Progenitor cell of endocrine pancreas (in vitro differentiated cells): ENCODE measurements at regions not wholly inside any gene's neighbourhood (a gene's known extent, or its start where the extent isn't known, plus 50 kb on each side); places are given as distances from the start of the nearest gene placed in this dataset.
"Not testable (repeated sequence)": the region's sequence is repeated elsewhere in the genome, so short reads cannot be mapped to it uniquely, and the experiment has no call there.

ENCODE experiments used
- DNase-seq: peaks from one replicate; pipeline ENCODE4 v3.0.0; 2021; ENCODE audit warnings: low spot score; ENCODE audit not compliant: unreplicated experiment
- H3K27ac Mint-ChIP-seq: 2 replicates; pipeline ENCODE4 v1.8.0; 2021; ENCODE audit warnings: mild to moderate bottlenecking, moderate library complexity, mixed read lengths
- H3K27me3 Mint-ChIP-seq: 2 replicates; pipeline ENCODE4 v1.8.0; 2021; ENCODE audit warnings: mixed read lengths
- H3K36me3 Mint-ChIP-seq: 2 replicates; pipeline ENCODE4 v1.8.0; 2022; ENCODE audit warnings: mixed read lengths; ENCODE audit not compliant: insufficient read depth
- H3K4me1 Mint-ChIP-seq: 2 replicates; pipeline ENCODE4 v1.8.0; 2021; ENCODE audit warnings: low read depth, mixed read lengths
- H3K4me3 Mint-ChIP-seq: 2 replicates; pipeline ENCODE4 v1.8.0; 2021; ENCODE audit warnings: low read depth, mild to moderate bottlenecking, moderate library complexity, mixed read lengths
- H3K9me3 Mint-ChIP-seq: 2 replicates; pipeline ENCODE4 v1.8.0; 2021; ENCODE audit warnings: low read depth, mixed read lengths
- CTCF ChIP-seq: fragments of 200-600 bp; sonication (generic); IDR thresholded peaks from one replicate; pipeline ENCODE4 v1.5.0; 2021; ENCODE audit warnings: antibody characterized with exemption, mild to moderate bottlenecking; ENCODE audit not compliant: unreplicated experiment

- Mint-ChIP-seq H3K4me1 (no peaks in the 10 kb centered on the region), H3K9me3 (no peaks in the 10 kb centered on the region), H3K4me3 (no peak overlapping the region), H3K36me3 (no peaks in the 10 kb centered on the region), H3K27ac (no peak overlapping the region), H3K27me3 (no peaks in the 10 kb centered on the region)
- no peak for DNase-seq
- TF ChIP-seq CTCF, result no peak
Observed at GRCh38 chr16:60655514-60656153, 1380.6 kb downstream of the CDH8 start.

- H3K36me3 Mint-ChIP-seq, result no peaks in the 10 kb centered on the region
- TF ChIP-seq CTCF, result no peak
- no peaks in the 10 kb centered on the region for H3K9me3 Mint-ChIP-seq
- H3K27me3 Mint-ChIP-seq, result no peaks in the 10 kb centered on the region
- no peak overlapping the region for H3K27ac Mint-ChIP-seq
- no peaks in the 10 kb centered on the region for H3K4me1 Mint-ChIP-seq
- no peak for DNase-seq
- H3K4me3 Mint-ChIP-seq, result no peak overlapping the region
Observed at GRCh38 chr16:60651346-60651745, 1384.9 kb downstream of the CDH8 start.

GRCh38 chr16:60648290-60648689 is 1387.9 kb downstream of the CDH8 start:
- Mint-ChIP-seq H3K27ac (no peak overlapping the region), H3K36me3 (no peaks in the 10 kb centered on the region), H3K4me1 (no peaks in the 10 kb centered on the region), H3K4me3 (no peak overlapping the region), H3K9me3 (no peaks in the 10 kb centered on the region), H3K27me3 (no peaks in the 10 kb centered on the region)
- TF ChIP-seq CTCF, result no peak
- no peak for DNase-seq

- H3K4me3 Mint-ChIP-seq, DNase-seq, H3K27ac Mint-ChIP-seq, H3K4me1 Mint-ChIP-seq, H3K36me3 Mint-ChIP-seq, H3K27me3 Mint-ChIP-seq, H3K9me3 Mint-ChIP-seq: not testable (repeated sequence)
Observed at GRCh38 chr16:60647388-60647787, 1388.8 kb downstream of the CDH8 start.

GRCh38 chr16:60646631-60647030 is 1389.6 kb downstream of the CDH8 start:
- Mint-ChIP-seq H3K36me3 (no peaks in the 10 kb centered on the region), H3K4me1 (no peaks in the 10 kb centered on the region), H3K27ac (no peak overlapping the region), H3K27me3 (no peaks in the 10 kb centered on the region), H3K4me3 (no peak overlapping the region), H3K9me3 (no peaks in the 10 kb centered on the region)
- no peak for TF ChIP-seq CTCF
- DNase-seq, result no peak

GRCh38 chr16:60645541-60645940 is 1390.7 kb downstream of the CDH8 start:
- TF ChIP-seq CTCF, result no peak
- no peaks in the 10 kb centered on the region for H3K27me3 Mint-ChIP-seq
- H3K4me3 Mint-ChIP-seq, result no peak overlapping the region
- DNase-seq, result no peak
- H3K27ac Mint-ChIP-seq, result no peak overlapping the region
- H3K4me1 Mint-ChIP-seq, result peaks cover 2% of the 10 kb centered on the region
- no peaks in the 10 kb centered on the region for H3K36me3 Mint-ChIP-seq
- no peaks in the 10 kb centered on the region for H3K9me3 Mint-ChIP-seq
